ENCODE measurements at regions not wholly inside any gene's neighbourhood (a gene's known extent, or its start where the extent isn't known, plus 50 kb on each side); places are given as distances from the start of the nearest gene placed in this dataset.

GRCh38 chr1:56031001-56031400 is 548.4 kb downstream of the PLPP3 start:
- Histone ChIP-seq H3K4me1 (replicated peaks; ENCODE audit: insufficient read depth) (no peaks in the 10 kb centered on the region; the same call in 1 of the 2 replicates), H3F3A (ENCODE audit: insufficient read depth, low read depth) (no peaks in the 10 kb centered on the region), H4K20me1 (ENCODE audit: insufficient read depth) (no peaks in the 10 kb centered on the region), H3K27ac (no peak overlapping the region), H3K9me3 (ENCODE audit: insufficient read depth, low read depth) (no peaks in the 10 kb centered on the region), H3K27me3 (ENCODE audit: insufficient read depth, low read depth) (no peaks in the 10 kb centered on the region), H3K4me3 (no peak overlapping the region), H3K9me2 (ENCODE audit: insufficient read depth) (no peaks in the 10 kb centered on the region), H3K4me2 (no peak overlapping the region), H3K79me2 (ENCODE audit: low read depth) (no peaks in the 10 kb centered on the region), H3K36me3 (ENCODE audit: low read depth) (no peaks in the 10 kb centered on the region), H2AFZ (no peak overlapping the region)
- TF ChIP-seq, protein P1, sequence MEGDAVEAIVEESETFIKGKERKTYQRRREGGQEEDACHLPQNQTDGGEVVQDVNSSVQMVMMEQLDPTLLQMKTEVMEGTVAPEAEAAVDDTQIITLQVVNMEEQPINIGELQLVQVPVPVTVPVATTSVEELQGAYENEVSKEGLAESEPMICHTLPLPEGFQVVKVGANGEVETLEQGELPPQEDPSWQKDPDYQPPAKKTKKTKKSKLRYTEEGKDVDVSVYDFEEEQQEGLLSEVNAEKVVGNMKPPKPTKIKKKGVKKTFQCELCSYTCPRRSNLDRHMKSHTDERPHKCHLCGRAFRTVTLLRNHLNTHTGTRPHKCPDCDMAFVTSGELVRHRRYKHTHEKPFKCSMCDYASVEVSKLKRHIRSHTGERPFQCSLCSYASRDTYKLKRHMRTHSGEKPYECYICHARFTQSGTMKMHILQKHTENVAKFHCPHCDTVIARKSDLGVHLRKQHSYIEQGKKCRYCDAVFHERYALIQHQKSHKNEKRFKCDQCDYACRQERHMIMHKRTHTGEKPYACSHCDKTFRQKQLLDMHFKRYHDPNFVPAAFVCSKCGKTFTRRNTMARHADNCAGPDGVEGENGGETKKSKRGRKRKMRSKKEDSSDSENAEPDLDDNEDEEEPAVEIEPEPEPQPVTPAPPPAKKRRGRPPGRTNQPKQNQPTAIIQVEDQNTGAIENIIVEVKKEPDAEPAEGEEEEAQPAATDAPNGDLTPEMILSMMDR (conservative IDR thresholded peaks at IDR 0.05) = no peak
- TF ChIP-seq EZH2 (IDR thresholded peaks at IDR 0.05; ENCODE audit: low read depth) = no peak
- no TSS peak for BruUV-seq (replicated peaks)
- ChIA-PET CTCF (no interaction called here), POLR2A (ENCODE audit: unreplicated experiment) (no interaction called here)
- intact Hi-C loops (cut with micrococcal nuclease; ENCODE audit: unreplicated experiment) = no loop called here
- DNase-seq = no peak

- Histone ChIP-seq H2AFZ (no peak overlapping the region), H3K27me3 (ENCODE audit: insufficient read depth, low read depth) (no peaks in the 10 kb centered on the region), H3K9me3 (ENCODE audit: insufficient read depth, low read depth) (peaks cover 1% of the 10 kb centered on the region; the same call in 1 of the 2 replicates), H3K4me3 (no peak overlapping the region), H3K4me1 (replicated peaks; ENCODE audit: insufficient read depth) (peaks cover 4% of the 10 kb centered on the region; the same call in 1 of the 2 replicates), H3K79me2 (ENCODE audit: low read depth) (no peaks in the 10 kb centered on the region), H3F3A (ENCODE audit: insufficient read depth, low read depth) (no peaks in the 10 kb centered on the region), H3K27ac (no peak overlapping the region), H3K9me2 (ENCODE audit: insufficient read depth) (no peaks in the 10 kb centered on the region), H3K36me3 (ENCODE audit: low read depth) (no peaks in the 10 kb centered on the region), H4K20me1 (ENCODE audit: insufficient read depth) (no peaks in the 10 kb centered on the region), H3K4me2 (no peak overlapping the region)
- DNase-seq = no peak
- BruUV-seq (replicated peaks) = no TSS peak
- POLR2A ChIA-PET (ENCODE audit: unreplicated experiment) = no interaction called here
- intact Hi-C loops (cut with micrococcal nuclease; ENCODE audit: unreplicated experiment) = loop anchor here (10.0 kb wide), 1 partner anchor 135 kb away; no protein-coding TSS in a partner anchor
- no peak for TF ChIP-seq EZH2 (IDR thresholded peaks at IDR 0.05; ENCODE audit: low read depth)
- TF ChIP-seq, protein P1 (conservative IDR thresholded peaks at IDR 0.05) = no peak
- CTCF ChIA-PET = no interaction called here
These were observed 549.9 kb downstream of the PLPP3 start for GRCh38 chr1:56029319-56030003.

- H3F3A ChIP-seq (ENCODE audit: insufficient read depth, low read depth) = 0 out of 2 replicates have a peak, but pooled peaks cover under 1% of the 10 kb centered on the region
- intact Hi-C loops (cut with micrococcal nuclease; ENCODE audit: unreplicated experiment) = loop anchor here (10.0 kb wide), 1 partner anchor 134 kb away; no protein-coding TSS in a partner anchor
- H4K20me1 ChIP-seq (ENCODE audit: insufficient read depth) = no peaks in the 10 kb centered on the region
- H3K4me3 ChIP-seq = no peak overlapping the region
- H3K27ac ChIP-seq = no peak overlapping the region
- CTCF ChIA-PET = no interaction called here
- H3K9me3 ChIP-seq (ENCODE audit: insufficient read depth, low read depth) = peaks cover 7% of the 10 kb centered on the region; the same call in 1 of the 2 replicates
- H3K9me2 ChIP-seq (ENCODE audit: insufficient read depth) = no peaks in the 10 kb centered on the region
- no TSS peak for BruUV-seq (replicated peaks)
- H3K79me2 ChIP-seq (ENCODE audit: low read depth) = no peaks in the 10 kb centered on the region
- no peak overlapping the region for H3K4me2 ChIP-seq
- POLR2A ChIA-PET (ENCODE audit: unreplicated experiment) = no interaction called here
- no peaks in the 10 kb centered on the region for H3K36me3 ChIP-seq (ENCODE audit: low read depth)
- peaks cover 9% of the 10 kb centered on the region; the same call in 1 of the 2 replicates for H3K4me1 ChIP-seq (replicated peaks; ENCODE audit: insufficient read depth)
- TF ChIP-seq EZH2 (IDR thresholded peaks at IDR 0.05; ENCODE audit: low read depth) = no peak
- TF ChIP-seq, protein P1 (conservative IDR thresholded peaks at IDR 0.05) = no peak
- DNase-seq = no peak
- H2AFZ ChIP-seq = no peak overlapping the region
- no peaks in the 10 kb centered on the region for H3K27me3 ChIP-seq (ENCODE audit: insufficient read depth, low read depth)
These were observed 550.5 kb downstream of the PLPP3 start for GRCh38 chr1:56028911-56029310.
